HG02678 (cell line): ENCODE measurements at regions not wholly inside any gene's neighbourhood (a gene's known extent, or its start where the extent isn't known, plus 50 kb on each side); places are given as distances from the start of the nearest gene placed in this dataset.

Experiments
- ATAC-seq: cut with Tn5 transposase; IDR thresholded peaks from one replicate; pipeline ENCODE4 v1.9.1; 2021; ENCODE audit warnings: mild to moderate bottlenecking, moderate library complexity; ENCODE audit not compliant: unreplicated experiment

DNA sequence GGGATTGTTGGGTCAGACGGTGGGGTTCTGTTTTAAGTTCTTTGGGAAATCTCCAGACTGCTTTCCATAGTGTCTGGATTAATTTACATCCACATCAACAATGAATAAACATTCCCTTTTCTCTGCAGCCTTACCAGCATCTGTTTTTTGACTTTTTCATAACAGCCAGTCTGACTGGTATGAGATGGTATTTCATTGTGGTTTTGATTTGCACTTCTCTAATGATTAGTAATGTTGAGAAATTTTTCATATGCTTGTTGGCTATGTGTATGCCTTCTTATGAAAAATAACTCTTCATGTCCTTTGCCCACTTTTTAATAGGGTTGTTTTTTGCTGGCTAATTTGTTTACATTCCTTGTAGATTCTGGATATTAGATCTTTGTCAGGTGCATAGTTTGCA, 140.8 kb upstream of the CNTN1 start:
- ATAC-seq: no peak

DNA sequence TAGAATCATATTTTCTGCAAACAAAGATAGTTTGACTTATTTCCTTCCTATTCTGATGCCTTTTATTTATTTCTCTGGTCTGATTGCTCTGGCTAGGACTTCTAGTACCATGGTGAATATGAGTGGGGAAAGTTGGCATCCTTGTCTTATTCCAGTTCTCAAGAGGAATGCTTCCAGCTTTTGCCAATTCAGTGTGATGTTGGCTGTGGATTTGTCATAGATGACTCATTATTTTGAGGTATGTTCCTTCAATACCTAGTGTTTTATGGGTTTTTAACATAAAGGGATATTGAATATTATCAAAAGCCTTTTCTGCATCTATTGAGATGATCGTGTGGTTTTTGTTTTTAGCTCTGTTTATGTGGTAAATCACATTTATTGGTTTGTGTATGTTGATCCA, 139.4 kb upstream of the CNTN1 start:
- ATAC-seq: no peak

- no peak for ATAC-seq
These were observed 134.3 kb upstream of the CNTN1 start for GRCh38 chr12:40557980-40558379.

- ATAC-seq: no peak
These were observed 132.4 kb upstream of the CNTN1 start for GRCh38 chr12:40559865-40560264.

DNA sequence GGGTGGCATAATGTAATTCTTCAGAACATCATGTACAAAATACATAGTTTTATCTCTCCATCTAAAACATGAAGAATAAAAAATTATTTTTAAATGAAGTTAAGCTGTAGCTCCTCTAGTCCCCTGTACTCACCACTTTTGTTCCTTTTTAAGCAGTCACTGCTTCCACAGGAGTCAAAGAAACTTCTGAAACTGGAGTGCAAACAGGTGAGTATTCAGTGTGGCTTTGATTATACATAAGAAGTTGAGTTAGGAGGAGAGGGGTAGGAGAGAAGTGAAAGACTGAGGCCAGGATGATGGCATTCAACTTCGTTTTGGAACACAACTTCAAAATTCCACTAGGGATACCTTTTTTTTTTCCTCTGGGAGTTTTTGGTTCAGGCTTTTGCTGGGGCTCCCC, 131.4 kb upstream of the CNTN1 start:
- no peak for ATAC-seq

DNA sequence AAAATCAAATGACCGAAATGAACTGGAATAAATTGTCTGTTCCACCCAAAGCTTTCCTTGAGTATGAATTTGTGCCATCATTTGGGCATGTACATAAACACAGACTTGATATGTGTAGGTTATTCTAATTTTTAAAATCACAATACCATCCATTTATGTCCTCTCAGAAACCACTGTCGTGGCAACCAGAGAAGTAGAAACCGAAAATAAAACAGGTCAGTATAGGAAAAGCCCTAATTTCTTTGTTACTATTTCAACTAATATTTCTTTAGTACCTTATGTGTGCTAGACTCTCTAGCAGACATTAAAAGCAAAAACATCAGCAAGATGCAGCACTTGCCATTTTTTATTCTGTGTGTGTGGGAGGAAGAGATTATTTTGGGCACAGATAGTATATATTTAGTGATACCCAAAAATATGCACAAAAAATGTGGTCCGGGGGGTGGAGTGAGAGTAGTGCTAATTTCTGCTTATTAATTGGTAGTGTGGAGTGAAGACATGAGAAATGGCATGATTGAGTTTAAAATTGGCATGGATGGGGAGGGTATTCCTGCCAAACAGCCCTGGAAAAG, 130.8 kb upstream of the CNTN1 start:
- ATAC-seq: no peak

DNA sequence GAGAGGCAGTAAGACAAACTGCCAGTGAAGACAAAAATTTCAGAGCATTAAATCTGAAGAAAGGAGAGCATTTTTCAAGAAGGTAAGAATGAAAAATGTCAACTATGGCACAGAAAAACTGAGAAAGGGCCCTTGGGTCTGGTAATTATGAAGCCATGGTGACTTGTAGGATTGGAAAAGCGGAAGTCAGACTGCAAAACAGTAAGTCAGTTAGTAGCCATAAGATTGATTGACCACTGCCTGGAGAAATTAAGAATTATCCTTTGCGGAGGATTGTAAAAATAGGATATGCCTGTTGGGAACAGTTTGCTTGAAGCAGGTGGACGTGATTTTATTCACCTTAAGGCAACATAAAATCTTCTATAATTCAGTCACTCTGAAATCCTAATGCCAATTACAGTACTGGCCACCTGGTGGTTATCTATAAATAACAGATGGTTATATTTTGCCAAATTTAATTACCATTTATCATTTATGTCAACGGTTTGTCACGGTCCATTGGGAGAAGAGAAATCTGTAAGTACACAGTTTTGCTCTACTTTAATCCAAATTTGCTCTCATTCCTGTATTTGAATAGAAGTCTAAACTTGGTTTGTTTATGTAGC, 127.1 kb upstream of the CNTN1 start:
- no peak for ATAC-seq

- ATAC-seq: no peak
These were observed 126.0 kb upstream of the CNTN1 start for GRCh38 chr12:40566271-40566670.

DNA sequence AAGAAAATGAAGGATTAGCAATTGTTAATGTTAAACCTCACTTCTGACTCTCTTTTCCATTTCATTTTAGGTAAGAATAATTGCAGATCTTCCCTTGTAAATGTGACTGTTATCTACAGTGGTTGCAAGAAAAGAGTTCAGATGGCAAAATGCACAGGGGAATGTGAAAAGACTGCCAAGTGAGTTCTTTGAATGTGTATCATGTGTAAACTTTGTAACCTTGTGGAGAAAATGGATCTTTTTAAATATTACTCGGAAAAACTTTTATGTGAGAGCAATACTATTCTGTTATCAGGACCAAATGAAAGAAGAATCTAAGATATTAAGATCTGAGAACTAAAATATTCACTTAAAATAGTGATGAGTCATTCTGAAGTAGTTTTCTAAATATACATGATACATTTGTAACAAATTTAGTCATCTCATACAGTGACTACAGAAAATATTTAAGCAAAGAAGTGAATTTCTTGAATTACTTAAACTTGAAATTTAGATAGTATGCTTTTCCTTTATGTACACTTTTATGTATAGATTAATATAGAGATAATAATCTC, 122.5 kb upstream of the CNTN1 start:
- no peak for ATAC-seq

DNA sequence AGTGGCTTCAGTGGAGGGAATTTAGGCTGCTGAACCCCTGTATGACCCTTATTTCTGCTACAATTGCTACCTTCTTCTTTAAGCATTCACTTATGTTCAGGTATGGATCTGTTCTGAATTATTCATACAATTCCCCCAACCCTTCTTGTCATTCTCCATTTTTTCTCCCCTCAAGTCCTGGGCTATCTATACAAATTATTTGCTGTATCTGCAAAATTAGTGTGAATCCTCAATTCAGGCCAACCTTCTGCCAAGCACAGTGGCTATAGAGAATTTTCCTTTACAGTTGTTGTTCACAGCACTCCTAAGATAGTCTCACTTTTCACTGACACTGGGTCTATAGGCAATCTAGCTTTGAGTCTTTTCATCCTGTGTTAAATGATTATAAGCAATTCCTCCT, 119.2 kb upstream of the CNTN1 start:
- no peak for ATAC-seq

DNA sequence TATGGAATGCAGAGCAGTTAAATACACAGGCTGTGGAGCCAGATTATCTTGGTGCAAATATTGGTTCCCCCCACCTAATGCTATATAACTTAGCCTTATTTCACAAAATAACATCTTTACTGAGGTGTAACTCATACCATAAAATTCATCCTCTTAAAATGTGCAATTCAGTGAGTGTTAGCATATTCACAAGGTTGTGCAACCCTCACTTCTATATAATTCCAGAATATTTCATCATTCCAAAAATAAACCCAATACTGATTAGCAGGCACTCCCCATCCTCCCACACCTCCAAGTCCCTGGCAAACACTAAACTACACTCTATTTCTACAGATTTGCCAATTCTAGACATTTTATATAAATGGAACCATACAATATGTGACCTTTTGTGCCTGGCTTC, 116.3 kb upstream of the CNTN1 start:
- ATAC-seq: no peak

DNA sequence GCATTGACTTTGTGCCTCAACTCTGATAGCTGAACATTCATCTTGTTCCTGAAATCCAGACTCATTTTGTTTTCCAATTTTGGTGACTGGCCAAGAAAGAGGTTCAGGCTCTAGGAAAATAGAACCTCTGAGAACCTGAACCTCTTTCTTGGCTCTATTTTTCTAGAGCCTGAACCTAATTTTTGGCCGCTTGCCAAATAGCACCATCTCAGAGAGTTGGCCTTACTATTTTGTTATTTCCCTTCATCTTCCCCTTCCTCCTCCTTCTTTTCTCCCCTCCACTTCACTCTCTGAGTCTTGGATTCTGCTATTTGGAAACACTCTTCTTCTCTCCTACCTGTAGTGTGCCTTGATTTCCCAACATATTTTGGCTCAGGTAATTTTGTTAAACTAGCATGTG, 114.4 kb upstream of the CNTN1 start:
- ATAC-seq: no peak

GRCh38 chr12:40579687-40580086, 112.6 kb upstream of the CNTN1 start:
- no peak for ATAC-seq

- ATAC-seq: no peak
These were observed 111.9 kb upstream of the CNTN1 start for GRCh38 chr12:40580346-40580745.

DNA sequence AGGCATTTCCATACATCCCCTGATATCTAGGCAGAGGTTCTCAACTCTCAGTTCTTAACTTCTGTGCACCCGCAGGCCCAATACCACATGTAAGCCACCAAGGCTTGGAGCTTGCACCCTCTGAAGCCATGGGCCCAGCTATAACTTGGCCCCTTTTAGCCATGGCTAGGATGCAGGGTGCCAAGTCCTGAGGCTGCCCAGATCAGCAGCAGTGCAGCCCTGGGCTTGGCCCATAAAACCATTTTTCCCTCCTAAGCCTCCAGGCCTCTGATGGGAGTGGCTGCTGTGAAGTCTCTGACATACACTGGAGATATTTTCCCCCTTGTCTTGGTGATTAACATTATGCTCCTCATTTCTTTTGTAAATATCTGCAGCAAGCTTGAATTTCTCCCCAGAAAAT, 110.3 kb upstream of the CNTN1 start:
- ATAC-seq: no peak

DNA sequence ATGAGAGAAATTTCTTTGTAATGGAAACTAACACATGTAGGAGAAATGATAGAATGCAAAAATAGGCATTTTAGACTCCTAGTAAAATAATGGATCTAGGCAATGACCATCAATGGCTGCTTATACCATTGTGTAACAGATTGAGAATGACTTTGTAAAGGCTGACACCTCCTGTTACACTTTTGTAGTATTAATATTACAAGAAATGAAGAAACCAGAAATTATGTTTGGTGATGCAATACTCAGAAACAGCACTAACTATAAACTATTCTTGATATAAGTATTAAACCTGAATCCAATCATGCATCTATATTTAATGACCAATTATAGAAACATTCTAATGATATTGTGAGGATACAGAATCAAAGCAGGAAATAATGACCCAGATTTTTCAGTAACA, 108.5 kb upstream of the CNTN1 start:
- ATAC-seq: no peak

GRCh38 chr12:40584763-40585162, 107.5 kb upstream of the CNTN1 start:
- ATAC-seq: no peak

- no peak for ATAC-seq
These were observed 105.4 kb upstream of the CNTN1 start for GRCh38 chr12:40586823-40587222.

GRCh38 chr12:40587421-40587820, 104.8 kb upstream of the CNTN1 start:
- no peak for ATAC-seq

DNA sequence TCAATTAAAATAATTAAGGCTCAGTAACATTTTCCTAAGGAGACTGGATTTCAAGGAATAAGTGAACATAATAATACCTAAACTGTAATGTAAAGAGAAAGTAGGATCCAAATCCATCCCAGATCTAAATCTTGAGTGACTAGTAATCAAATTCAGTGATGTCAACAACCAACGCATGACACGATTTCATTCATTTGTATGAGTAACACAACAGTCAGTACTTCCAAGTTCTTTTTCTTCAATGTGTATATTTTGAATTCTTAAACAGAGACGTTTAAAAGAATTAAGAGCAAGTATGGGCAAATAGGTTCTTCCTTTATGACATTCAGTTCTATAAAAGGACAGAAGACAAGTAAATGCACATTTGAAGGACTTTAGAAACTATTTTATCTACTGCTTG, 104.3 kb upstream of the CNTN1 start:
- ATAC-seq: no peak

- no peak for ATAC-seq
These were observed 95.1 kb upstream of the CNTN1 start for GRCh38 chr12:40597133-40597532.

- no peak for ATAC-seq
These were observed 94.2 kb upstream of the CNTN1 start for GRCh38 chr12:40598073-40598472.

DNA sequence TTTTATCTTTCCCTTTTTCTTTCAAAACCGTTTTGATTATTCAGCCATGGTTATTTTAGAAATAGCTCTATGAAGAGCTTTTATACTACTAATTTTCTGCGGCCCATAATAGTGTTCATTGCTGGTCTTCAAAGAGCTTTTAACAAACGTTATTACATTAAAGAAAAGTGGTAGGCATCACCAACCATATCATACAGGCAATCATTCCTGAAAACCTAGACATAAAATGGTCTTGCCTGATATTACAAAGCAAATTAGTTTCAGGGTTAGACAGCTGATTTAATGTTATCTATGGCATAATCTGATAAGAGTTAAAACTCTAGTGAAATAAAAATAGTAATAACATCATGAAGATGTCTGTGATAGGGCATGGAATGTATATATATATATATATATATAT, 89.7 kb upstream of the CNTN1 start:
- no peak for ATAC-seq
